Suprapubic skin (tissue), 4 donors: ENCODE measurements at regions not wholly inside any gene's neighbourhood (a gene's known extent, or its start where the extent isn't known, plus 50 kb on each side); places are given as distances from the start of the nearest gene placed in this dataset.

Source experiments
- DNase-seq, 2 donors: peaks; one replicate each; pipeline ENCODE4 v3.0.0-alpha.2; 2019; ENCODE audit warnings: low spot score in 2 of 2
- H3K27ac ChIP-seq: fragments of 200-600 bp; sonication (generic); one replicate; pipeline ENCODE4 v1.5.1; 2019
- H3K27me3 ChIP-seq: fragments of 200-600 bp; sonication (generic); one replicate; pipeline ENCODE4 v1.5.1; 2019
- H3K36me3 ChIP-seq: fragments of 200-600 bp; sonication (generic); one replicate; pipeline ENCODE4 v1.5.1; 2019
- H3K4me1 ChIP-seq: fragments of 200-600 bp; sonication (generic); one replicate; pipeline ENCODE4 v1.5.1; 2019
- H3K4me3 ChIP-seq: fragments of 200-600 bp; sonication (generic); one replicate; pipeline ENCODE4 v1.5.1; 2019; ENCODE audit warnings: mild to moderate bottlenecking
- H3K9me3 ChIP-seq: fragments of 200-600 bp; sonication (generic); one replicate; pipeline ENCODE4 v1.5.1; 2019
- EP300 ChIP-seq: sonication (generic); formaldehyde crosslinking; IDR thresholded peaks from one replicate; pipeline ENCODE4 v1.6.1; 2017; ENCODE audit warnings: antibody characterized with exemption
- POLR2A ChIP-seq, 2 donors: fragments of 450-650 bp; IDR thresholded peaks; one replicate each; pipeline ENCODE4 v1.6.1; 2017; ENCODE audit warnings: antibody characterized with exemption in 2 of 2, mild to moderate bottlenecking in 2 of 2, moderate library complexity in 2 of 2
- POLR2AphosphoS5 ChIP-seq, 3 donors: sonication (generic); formaldehyde crosslinking; IDR thresholded peaks; one replicate each; pipeline ENCODE4 v1.6.1; 2017; ENCODE audit warnings: antibody characterized with exemption in 3 of 3
- WGBS: methylation state at CpG from one replicate; pipeline ENCODE4 v1.1.5; 2018; 5-methylcytosine and 5-hydroxymethylcytosine counted together
- TF ChIP-seq, protein P1 (sequence below), 2 donors: fragments of 200-600 bp in 1 of 2; fragments of 450-650 bp in 1 of 2; sonication (generic) in 1 of 2; IDR thresholded peaks; one replicate each; pipeline ENCODE4 v1.5.1; 2016 to 2019; ENCODE audit warnings: antibody characterized with exemption in 2 of 2, mild to moderate bottlenecking in 1 of 2, moderate library complexity in 1 of 2

DNA sequence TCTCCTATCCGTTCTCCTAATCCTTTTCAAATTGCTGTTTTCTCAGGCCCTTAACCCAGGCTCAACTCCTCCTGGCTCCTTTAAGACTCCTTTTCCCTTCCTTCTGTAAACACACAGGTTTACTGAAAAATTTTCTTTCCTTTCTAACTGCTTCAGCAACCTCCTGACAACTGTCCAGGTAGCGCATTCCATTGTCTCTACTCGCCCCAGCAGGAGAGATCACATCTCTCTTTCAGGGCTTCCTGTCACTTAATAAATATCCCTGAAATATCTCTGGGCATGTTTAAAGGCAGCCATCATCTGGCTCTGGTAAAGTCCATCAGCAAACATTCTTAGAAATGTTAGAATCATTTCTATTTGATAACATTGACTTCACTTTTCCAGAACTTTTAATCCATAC is 211.2 kb upstream of the PTBP2 start:
- Histone ChIP-seq H3K4me1 (no peaks in the 10 kb centered on the region), H3K9me3 (no peaks in the 10 kb centered on the region), H3K27me3 (no peaks in the 10 kb centered on the region), H3K27ac (no peak overlapping the region), H3K4me3 (no peak overlapping the region), H3K36me3 (no peaks in the 10 kb centered on the region)
- DNase-seq = no peak
- WGBS = 64% methylated on average over 3 of the region's 3 CpGs
- TF ChIP-seq EP300 (no peak), POLR2AphosphoS5 (IDR thresholded peaks at IDR 0.05) (no peak), POLR2A (IDR thresholded peaks at IDR 0.05) (no peak)
- TF ChIP-seq, protein P1, sequence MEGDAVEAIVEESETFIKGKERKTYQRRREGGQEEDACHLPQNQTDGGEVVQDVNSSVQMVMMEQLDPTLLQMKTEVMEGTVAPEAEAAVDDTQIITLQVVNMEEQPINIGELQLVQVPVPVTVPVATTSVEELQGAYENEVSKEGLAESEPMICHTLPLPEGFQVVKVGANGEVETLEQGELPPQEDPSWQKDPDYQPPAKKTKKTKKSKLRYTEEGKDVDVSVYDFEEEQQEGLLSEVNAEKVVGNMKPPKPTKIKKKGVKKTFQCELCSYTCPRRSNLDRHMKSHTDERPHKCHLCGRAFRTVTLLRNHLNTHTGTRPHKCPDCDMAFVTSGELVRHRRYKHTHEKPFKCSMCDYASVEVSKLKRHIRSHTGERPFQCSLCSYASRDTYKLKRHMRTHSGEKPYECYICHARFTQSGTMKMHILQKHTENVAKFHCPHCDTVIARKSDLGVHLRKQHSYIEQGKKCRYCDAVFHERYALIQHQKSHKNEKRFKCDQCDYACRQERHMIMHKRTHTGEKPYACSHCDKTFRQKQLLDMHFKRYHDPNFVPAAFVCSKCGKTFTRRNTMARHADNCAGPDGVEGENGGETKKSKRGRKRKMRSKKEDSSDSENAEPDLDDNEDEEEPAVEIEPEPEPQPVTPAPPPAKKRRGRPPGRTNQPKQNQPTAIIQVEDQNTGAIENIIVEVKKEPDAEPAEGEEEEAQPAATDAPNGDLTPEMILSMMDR (IDR thresholded peaks at IDR 0.05) = no peak

DNA sequence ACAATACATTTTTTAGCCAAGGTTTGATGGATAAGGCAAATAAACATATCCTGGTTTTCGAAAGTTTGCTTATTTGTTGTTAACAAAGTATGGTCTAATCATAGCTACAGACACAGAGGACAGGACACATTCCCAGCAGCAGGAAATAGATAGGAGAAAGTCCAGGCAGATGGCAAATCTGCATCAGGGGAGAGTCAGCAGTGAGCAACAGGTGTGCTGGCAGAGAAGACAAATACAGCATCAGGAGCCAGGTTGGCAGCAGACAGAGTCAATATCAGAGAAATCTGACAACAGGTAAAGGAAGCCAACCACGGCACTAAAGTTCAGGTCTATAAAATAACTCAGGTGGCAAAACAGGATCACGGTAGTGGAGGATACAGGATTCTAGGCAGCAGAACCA is 210.7 kb upstream of the PTBP2 start:
- Histone ChIP-seq H3K4me1 (no peaks in the 10 kb centered on the region), H3K27ac (no peak overlapping the region), H3K4me3 (no peak overlapping the region), H3K27me3 (no peaks in the 10 kb centered on the region), H3K36me3 (no peaks in the 10 kb centered on the region), H3K9me3 (no peaks in the 10 kb centered on the region)
- WGBS = 60% methylated on average over 3 of the region's 3 CpGs
- no peak for DNase-seq
- no peak for TF ChIP-seq POLR2A (IDR thresholded peaks at IDR 0.05)
- TF ChIP-seq POLR2AphosphoS5 (IDR thresholded peaks at IDR 0.05) = no peak

DNA sequence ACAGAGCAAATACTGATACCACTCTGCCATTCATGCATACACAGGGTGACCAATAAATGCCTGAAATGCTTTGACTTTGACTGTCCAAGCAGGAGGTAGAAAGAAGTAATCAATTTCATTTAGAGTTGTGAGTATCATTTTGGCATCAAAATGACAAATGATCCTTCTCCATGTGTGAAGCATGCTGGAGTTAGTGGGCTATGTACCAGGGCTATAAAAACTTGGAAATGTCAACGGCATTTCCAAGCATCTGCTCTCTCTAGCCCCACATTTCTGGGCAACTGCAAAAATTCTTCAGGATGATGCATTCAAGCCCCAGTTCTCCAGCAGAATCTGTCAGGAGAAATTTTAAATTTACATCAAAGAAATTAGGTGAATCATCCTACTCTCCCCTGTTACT is 208.4 kb upstream of the PTBP2 start:
- Histone ChIP-seq H3K27me3 (no peaks in the 10 kb centered on the region), H3K9me3 (no peaks in the 10 kb centered on the region), H3K4me1 (no peaks in the 10 kb centered on the region), H3K36me3 (no peaks in the 10 kb centered on the region), H3K27ac (no peak overlapping the region), H3K4me3 (no peak overlapping the region)
- DNase-seq = no peak
- TF ChIP-seq POLR2AphosphoS5 (IDR thresholded peaks at IDR 0.05) (no peak), POLR2A (IDR thresholded peaks at IDR 0.05) (no peak), EP300 (no peak)
- TF ChIP-seq, protein P1 (IDR thresholded peaks at IDR 0.05) = no peak
- WGBS = 55% methylated on average over 1 of the region's 1 CpG

DNA sequence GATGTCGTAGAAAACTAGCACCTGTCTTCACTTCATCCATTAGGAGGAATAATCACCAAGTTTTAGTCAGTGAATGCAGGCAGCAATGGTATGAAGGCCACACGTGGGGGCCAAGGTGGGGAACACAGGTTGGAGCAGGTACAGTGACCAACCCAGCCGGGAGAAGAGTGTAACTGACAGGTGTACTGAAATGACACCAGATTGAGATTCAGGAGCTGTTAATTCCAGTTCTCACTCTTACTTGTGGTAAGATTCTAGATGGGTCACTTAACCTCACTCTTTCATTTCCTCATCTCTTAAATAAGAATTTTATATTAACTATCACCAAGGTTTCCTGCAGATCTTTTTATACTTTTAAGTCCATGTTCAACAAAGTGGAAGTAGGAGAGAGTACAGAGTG is 206.2 kb upstream of the PTBP2 start:
- 79% methylated on average over 3 of the region's 3 CpGs for WGBS
- Histone ChIP-seq H3K36me3 (no peaks in the 10 kb centered on the region), H3K4me3 (no peak overlapping the region), H3K9me3 (no peaks in the 10 kb centered on the region), H3K27ac (no peak overlapping the region), H3K27me3 (no peaks in the 10 kb centered on the region), H3K4me1 (peaks cover 10% of the 10 kb centered on the region)
- no peak for DNase-seq
- TF ChIP-seq, protein P1 (IDR thresholded peaks at IDR 0.05) = no peak
- TF ChIP-seq POLR2A (IDR thresholded peaks at IDR 0.05) (no peak), POLR2AphosphoS5 (IDR thresholded peaks at IDR 0.05) (no peak)

DNA sequence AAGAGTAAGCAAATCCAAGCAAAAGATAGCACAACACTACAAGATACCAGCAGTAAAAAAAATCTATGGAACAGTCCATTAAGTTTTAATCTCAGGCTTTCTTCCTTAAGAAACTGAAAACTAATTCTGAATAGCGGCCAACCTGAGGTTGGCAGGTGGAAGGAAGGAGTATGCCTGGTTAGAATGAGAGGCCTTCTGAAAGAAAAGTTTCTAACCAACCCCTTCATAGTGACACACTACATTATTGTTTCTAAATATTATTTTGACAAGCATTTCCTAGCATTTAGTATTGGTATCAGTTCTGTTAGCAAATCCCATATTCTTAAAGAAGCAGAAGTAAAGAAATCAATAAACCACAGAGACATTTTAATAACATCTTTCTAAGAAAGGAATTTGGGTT is 205.7 kb upstream of the PTBP2 start:
- WGBS = 94% methylated on average over 1 of the region's 1 CpG
- peaks cover 15% of the 10 kb centered on the region for H3K4me1 ChIP-seq
- H3K4me3 ChIP-seq = no peak overlapping the region
- no peak for DNase-seq
- no peaks in the 10 kb centered on the region for H3K9me3 ChIP-seq
- no peaks in the 10 kb centered on the region for H3K27me3 ChIP-seq
- no peak overlapping the region for H3K27ac ChIP-seq
- H3K36me3 ChIP-seq = no peaks in the 10 kb centered on the region
- TF ChIP-seq POLR2A (IDR thresholded peaks at IDR 0.05) (no peak), EP300 (no peak), POLR2AphosphoS5 (IDR thresholded peaks at IDR 0.05) (no peak)
- TF ChIP-seq, protein P1 (IDR thresholded peaks at IDR 0.05) = no peak

DNA sequence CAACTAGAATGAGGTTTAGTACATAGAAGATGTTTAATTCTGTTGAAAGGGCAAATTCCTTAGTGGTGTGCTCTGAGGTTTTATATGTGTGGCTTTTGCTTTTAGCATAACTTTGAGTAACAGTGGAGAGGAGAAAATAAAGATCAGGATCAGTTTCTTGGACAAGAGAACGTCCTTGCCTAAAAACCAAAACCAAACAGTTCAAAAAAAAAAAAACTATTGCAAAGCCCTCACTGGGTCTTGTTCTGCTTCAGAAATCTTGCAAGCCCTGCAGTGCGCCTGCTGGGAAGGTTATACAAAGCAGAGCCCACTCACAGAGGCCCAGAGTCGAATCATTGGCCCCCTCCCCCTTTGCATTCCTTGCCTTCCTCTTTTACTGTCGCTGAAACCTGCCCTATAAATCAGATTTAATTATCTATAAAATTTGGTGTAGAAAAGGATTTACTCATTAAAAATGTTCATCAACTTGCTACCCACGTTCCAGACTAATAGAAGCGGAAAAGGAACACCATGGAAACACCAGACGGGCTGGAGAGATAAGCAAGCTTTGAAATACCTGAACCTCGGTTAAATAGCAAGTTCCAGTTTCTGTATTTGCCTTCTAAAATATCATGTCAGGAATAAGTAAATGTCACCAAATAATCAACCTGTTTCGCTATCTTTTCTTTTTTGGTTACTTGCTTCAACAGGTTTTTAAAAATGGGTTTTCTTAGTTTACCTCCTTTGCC is 201.6 kb upstream of the PTBP2 start:
- DNase-seq = no peak
- WGBS = 23% methylated on average over 9 of the region's 9 CpGs
- TF ChIP-seq POLR2AphosphoS5 (IDR thresholded peaks at IDR 0.05) (no peak), POLR2A (IDR thresholded peaks at IDR 0.05) (no peak), EP300 (no peak)
- TF ChIP-seq, protein P1 (IDR thresholded peaks at IDR 0.05) = no peak
- H3K4me3 ChIP-seq = no peak overlapping the region
- H3K9me3 ChIP-seq = no peaks in the 10 kb centered on the region
- H3K4me1 ChIP-seq = peaks cover 20% of the 10 kb centered on the region
- H3K27me3 ChIP-seq = no peaks in the 10 kb centered on the region
- no peak overlapping the region for H3K27ac ChIP-seq
- H3K36me3 ChIP-seq = no peaks in the 10 kb centered on the region
